Right kidney (tissue), 1 donor: ENCODE measurements at regions not wholly inside any gene's neighbourhood (a gene's known extent, or its start where the extent isn't known, plus 50 kb on each side); places are given as distances from the start of the nearest gene placed in this dataset.

Experiments
- DNase-seq: peaks from one replicate; pipeline ENCODE4 v3.0.0-alpha.2; 2016

GRCh38 chrX:39931529-39932282 is 166.1 kb downstream of the BCOR start:
- DNase-seq = no peak

GRCh38 chrX:39935411-39936064 is 162.2 kb downstream of the BCOR start:
- DNase-seq = no peak

DNA sequence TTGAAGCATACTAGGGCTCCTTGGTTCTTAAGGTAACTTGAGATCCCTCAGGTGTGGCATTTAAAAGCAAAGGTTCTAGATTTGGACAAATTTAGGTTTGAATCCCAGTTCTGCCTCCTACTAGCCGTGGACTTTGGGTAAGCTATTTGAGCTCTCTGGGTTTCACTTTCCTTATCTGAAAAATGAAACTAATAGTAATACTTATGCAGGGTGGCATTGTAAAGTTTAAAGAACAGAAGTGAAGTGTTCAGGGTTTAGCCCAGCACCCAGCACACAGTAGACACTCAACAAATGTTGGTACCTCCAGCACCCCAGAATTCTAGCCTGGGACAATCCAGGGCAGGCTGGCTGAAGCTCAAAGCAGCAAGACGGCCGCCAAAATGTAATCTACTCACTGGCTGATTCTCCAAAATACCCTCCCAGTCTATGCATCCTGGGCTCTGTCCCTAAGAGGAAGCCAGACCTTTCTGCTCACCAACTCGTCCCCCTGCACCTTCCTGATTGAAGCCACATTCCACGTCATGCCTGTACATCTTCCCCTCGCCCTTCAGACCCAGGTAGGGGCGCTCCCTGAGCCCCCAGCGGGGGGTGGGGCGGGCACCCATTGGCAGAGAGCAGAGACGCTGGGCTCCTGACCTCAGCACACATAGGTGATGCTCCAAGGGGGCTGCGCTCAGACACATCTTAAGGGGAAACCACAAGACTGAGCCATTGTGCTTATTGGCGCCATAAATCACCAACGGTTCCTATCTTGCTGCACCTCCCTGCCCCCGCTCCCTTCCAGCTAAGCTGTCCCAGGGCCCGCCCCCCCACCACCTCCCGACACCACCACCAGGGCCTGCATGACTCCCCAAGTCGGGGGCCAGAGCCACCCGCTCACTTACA is 160.6 kb downstream of the BCOR start:
- no peak for DNase-seq

DNA sequence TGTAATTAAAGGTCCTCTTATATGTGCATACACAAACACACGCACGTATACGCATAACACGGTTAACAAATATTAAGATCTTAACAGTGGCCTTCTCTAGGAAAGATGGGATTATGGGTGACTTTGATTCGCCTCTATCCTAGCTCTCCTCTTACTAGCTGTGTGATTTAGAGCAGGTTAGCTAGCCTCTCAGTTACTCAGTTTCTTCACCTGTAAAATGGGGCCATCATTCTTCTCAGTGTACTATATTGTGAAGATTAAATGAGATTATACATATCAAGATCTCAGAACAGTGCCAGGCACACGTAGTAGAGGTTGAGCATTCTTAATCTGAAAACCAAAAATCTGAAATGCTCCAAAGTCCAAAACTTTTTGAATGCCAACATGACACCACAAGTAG is 159.3 kb downstream of the BCOR start:
- DNase-seq = no peak

GRCh38 chrX:39939678-39940077 is 158.1 kb downstream of the BCOR start:
- DNase-seq = no peak

DNA sequence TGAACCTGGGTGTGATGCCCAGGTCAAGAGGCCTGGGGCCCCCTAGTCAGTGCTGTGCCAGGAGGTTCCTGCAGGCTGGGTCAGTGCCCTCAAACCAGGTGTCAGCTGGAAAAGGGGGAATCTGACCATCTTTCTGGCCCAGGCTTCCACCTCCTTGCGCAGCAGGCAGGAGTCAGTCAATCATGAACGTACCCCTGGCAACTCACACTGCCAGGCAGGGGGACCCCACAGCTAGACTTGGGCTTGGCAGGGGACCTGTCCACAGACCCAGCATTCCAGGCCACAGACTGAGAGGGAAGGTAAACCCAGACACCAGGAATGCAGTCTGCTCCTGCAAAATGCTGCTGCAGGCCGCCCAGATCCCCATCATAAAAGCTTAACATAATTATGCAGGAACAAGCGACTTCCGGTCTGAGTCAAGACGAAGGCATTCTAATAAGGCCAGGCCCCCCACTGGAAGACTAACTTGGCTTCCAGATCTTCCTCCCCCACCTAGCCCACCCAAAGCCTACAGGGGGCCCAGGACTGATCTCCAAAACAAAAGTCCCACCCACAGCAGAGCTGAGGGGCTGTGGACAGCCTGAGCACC is 156.3 kb downstream of the BCOR start:
- DNase-seq = no peak

DNA sequence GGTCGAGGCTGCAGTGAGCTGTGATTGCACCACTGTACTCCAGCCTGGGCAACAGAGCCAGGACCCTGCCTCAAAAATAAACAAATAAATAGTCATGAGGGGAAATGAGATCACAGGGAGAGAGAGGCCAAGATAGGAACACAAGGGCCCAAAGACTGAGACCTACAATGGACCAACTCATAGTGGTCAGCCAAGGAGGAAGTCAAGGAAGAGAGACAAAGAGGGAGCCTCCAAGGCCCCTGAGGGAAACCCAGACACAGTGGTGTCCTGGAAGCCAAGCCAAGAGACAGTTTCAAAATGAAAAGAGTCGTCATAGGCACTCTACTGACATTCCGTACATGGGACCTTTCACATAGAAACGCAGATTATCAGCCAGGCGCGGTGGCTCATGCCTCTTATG is 153.3 kb downstream of the BCOR start:
- DNase-seq = no peak

DNA sequence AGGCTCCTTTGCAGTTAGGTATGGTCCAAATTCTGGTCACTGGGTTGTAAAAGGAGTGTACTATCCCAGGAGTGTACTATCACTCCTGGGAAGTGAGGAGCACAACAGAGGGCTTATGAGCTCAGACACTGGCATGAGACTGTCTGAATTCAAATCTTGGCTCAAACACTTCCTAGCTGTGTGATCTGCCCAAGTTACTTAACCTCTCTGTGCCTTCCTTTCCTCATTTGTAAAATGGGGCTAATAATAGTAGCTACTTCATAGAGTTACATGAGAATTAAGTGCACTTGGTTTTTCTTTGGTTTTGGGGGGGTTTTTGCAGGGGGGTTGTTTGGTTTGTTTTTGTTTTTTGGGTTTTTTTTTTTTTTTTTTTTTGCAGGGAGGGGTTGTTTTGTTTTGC is 152.0 kb downstream of the BCOR start:
- no peak for DNase-seq

DNA sequence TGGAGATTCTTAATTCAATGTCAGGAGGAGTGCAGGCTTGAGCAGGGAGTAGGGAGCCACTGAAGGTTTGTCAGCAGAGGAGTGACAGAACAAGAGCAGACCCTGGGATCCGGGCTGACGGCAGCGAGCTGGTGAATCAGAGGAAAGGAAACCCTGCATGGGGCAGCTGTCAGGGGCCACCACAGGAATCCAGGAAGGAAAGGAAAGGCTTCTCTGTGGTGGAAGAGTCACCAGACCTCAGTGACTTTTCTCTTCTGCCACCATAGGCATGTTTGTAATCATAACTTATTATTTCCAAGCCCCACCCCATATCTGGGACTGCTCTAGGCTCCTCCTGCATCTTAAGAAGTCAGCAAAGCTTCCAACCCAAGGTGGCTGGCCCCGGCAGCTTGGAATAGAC is 150.9 kb downstream of the BCOR start:
- DNase-seq = no peak

GRCh38 chrX:39948582-39948981 is 149.2 kb downstream of the BCOR start:
- no peak for DNase-seq

- DNase-seq = no peak
Measured at GRCh38 chrX:39950018-39950688, 147.6 kb downstream of the BCOR start.

- no peak for DNase-seq
Measured at GRCh38 chrX:39952989-39953388, 144.8 kb downstream of the BCOR start.

DNA sequence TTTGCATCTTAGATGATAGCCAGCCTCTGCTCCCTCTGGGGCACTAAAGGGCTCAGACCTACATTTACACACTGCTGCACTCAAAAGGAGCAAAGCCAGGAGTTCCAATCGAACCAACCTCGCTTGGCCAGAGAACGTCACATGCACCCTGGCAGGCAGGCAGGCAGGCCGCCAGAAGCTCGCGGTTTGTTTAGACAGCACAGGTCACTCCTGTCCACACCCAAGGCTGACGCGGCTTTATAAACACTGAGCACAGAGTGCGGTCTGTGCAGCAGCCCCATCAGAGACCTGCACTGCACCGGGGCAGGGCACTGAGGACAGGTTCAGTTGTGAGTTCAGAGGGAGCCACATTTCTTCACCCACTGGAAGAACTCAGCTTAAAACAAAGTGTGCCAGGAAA is 143.9 kb downstream of the BCOR start:
- no peak for DNase-seq

DNA sequence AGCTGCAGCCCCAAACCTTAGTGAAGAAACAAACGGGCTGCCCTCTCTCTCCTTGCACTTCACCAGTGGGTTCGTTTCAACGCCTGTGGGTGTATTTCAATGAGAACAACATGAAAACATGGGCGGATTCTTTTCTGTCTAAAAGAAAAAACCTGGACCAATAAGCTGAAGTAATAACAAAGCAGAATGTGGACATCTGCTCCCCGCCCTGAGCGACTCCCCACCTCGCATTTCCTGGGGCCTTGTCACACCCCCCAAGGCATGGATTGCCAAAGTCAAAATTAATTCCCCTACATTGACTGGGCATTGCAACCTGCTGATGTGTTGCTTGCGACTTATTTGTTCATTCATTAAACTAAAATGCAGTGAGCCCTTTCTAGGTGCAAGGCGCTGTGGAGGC is 142.9 kb downstream of the BCOR start:
- no peak for DNase-seq

DNA sequence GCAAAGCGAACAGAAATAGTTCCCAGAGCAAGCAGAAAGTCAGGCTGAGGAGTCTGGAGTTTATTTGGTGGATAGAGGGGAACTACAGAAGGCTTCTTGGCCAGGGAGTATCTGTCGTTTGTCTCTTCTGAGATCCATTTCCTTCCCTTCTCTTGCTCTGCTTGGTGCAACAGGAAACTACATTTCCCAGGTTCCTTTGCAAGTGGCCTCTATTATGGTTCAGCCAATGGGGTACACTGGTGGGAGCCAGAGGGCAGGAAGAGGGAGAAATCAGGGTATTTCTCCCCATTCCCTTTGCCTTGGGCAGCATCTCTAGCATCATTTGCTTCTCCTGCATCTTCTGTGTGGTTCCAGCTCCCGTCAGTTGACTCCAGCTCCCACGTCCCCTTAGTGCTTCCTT is 142.1 kb downstream of the BCOR start:
- no peak for DNase-seq

GRCh38 chrX:39956803-39957394 is 140.9 kb downstream of the BCOR start:
- no peak for DNase-seq

- no peak for DNase-seq
Measured at GRCh38 chrX:39957816-39958566, 139.8 kb downstream of the BCOR start.

DNA sequence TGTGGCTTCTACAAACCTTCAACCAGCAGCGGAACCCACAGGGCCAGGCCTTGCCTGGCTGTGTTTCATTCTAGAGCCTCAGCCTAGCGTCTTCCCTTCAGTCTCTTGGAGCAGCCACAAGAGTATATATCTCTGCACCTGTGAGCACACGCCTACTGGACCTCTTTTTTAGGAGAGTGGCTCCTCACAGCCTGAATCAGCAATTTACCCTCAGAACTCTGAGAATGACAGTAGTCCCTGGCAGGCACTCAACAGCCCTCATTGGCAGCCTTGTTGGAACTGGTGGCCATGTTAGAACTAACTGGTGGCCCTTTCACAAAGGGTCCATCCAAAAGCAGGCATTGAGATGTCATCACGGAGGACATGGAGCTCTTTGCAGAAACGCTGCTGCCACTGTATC is 138.9 kb downstream of the BCOR start:
- no peak for DNase-seq

DNA sequence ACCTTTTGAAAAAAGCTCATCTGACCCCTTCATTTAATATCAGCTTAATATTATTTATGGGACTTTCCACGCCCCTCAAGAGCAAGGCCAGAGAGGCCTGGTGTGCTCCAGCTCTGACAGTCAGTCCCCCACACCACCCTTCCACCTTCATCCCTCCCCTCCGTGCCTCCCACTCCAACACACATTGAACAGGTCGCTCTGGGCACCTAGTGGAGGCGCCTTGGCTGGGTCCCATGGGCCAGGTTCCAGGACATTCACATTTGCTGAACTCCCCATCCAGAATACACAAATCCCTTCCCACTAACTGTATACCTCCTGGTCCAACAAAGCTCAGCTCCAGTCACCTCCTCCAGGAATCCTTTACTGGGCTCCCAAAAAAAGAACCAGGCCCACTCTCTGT is 137.5 kb downstream of the BCOR start:
- no peak for DNase-seq

DNA sequence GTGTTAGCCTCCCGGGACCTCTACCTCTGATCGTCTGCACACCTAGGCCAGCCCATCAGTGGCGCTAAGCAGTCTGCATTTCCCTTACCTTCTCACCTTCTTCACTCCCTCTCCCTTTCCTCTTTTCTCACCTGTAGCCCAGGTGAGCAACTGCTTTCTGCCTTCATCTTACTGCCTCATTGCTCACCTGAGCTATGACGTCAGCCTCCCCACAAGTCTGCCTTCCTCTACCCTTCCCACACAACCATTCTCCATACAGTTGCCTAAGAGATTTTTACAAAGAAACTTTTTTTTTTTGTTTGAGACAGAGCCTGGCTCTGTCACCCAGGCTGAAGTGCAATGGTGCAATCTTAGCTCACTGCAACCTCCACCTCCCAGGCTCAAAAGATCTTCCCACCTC is 136.3 kb downstream of the BCOR start:
- DNase-seq = no peak

- no peak for DNase-seq
Measured at GRCh38 chrX:39965051-39965573, 132.6 kb downstream of the BCOR start.
